Stomach smooth muscle (tissue), 2 donors: ENCODE measurements at regions not wholly inside any gene's neighbourhood (a gene's known extent, or its start where the extent isn't known, plus 50 kb on each side); places are given as distances from the start of the nearest gene placed in this dataset.
"Not testable (repeated sequence)": the region's sequence is repeated elsewhere in the genome, so short reads cannot be mapped to it uniquely, and the experiment has no call there.

ENCODE experiments used
- H3K27ac ChIP-seq: one replicate; pipeline ENCODE4 v1.7.0; 2013; ENCODE audit warnings: mild to moderate bottlenecking, low read length, inconsistent platforms
- H3K27me3 ChIP-seq, 2 donors: one replicate each; pipeline ENCODE4 v1.7.0; 2013; ENCODE audit warnings: low read length in 2 of 2; ENCODE audit not compliant: insufficient read depth in 2 of 2, control insufficient read depth in 1 of 2
- H3K36me3 ChIP-seq, 2 donors: one replicate each; pipeline ENCODE4 v1.7.0; 2013; ENCODE audit warnings: low read length in 2 of 2; ENCODE audit not compliant: control insufficient read depth in 2 of 2, insufficient read depth in 2 of 2
- H3K4me1 ChIP-seq: one replicate; pipeline ENCODE4 v1.7.0; 2013; ENCODE audit warnings: low read length; ENCODE audit not compliant: control insufficient read depth, insufficient read depth
- H3K4me3 ChIP-seq, 2 donors: one replicate each; pipeline ENCODE4 v1.7.0; 2013; ENCODE audit warnings: low read length in 2 of 2
- H3K9ac ChIP-seq, 2 donors: one replicate each; pipeline ENCODE4 v1.7.0; 2013; ENCODE audit warnings: low read length in 2 of 2, mild to moderate bottlenecking in 1 of 2
- H3K9me3 ChIP-seq, 2 donors: one replicate each; pipeline ENCODE4 v1.7.0; 2013; ENCODE audit warnings: low read length in 2 of 2; ENCODE audit not compliant: control insufficient read depth in 2 of 2
- donor health status: healthy.
- donor health status: Pancreatic carcinoma.

DNA sequence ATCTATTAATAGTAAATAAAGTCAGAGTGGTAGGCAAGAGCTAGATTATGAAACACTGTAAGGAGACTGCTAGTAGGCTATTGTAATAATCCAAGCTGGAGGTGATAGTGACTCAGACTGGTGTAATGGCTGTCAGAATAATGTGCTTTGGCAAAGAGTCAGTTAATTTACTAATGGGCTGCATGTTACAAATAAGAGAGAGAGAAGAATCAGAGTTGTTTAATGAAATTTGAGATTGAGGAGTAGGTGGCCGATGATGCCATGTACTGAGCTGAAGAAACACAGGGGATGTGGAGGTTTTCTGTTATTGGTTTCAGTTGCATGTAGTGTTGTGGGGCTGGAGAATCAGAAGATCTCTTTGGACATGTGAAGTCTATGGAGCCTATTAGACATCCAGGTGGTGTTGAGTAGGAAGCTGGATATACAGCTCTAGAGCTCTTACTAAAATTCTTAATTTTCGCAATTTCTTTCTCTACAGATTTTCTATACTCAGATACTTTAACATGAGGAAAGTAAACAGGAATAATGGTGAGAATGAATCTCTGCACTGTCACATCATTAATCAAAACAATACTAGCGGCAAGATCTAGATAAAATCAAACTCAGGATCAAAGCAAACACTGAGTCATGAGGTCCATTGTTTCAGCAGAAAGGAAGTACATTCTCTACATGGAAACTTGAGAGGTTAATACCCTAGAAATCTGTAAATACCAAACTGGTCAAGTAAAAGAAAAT lies 167.7 kb downstream of the SIM1 start:
- H3K9me3 ChIP-seq, result no peaks in the 10 kb centered on the region
- H3K27ac ChIP-seq, result no peak overlapping the region
- H3K9ac ChIP-seq, result no peak overlapping the region
- no peaks in the 10 kb centered on the region for H3K27me3 ChIP-seq
- no peaks in the 10 kb centered on the region for H3K36me3 ChIP-seq
- H3K4me1 ChIP-seq, result no peaks in the 10 kb centered on the region
- no peak overlapping the region for H3K4me3 ChIP-seq

DNA sequence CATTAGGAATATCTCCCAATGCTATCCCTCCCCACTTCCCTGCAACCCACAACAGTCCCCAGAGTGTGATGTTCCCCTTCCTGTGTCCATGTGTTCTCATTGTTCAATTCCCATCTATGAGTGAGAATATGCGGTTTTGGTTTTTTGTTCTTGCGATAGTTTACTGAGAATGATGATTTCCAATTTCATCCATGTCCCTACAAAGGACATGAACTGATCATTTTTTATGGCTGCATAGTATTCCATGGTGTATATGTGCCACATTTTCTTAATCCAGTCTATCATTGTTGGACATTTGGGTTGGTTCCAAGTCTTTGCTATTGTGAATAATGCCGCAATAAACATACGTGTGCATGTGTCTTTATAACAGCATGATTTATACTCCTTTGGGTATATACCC lies 169.5 kb downstream of the SIM1 start:
- not testable (repeated sequence) for H3K36me3 ChIP-seq, H3K4me1 ChIP-seq, H3K9ac ChIP-seq, H3K27me3 ChIP-seq, H3K9me3 ChIP-seq, H3K27ac ChIP-seq, H3K4me3 ChIP-seq

DNA sequence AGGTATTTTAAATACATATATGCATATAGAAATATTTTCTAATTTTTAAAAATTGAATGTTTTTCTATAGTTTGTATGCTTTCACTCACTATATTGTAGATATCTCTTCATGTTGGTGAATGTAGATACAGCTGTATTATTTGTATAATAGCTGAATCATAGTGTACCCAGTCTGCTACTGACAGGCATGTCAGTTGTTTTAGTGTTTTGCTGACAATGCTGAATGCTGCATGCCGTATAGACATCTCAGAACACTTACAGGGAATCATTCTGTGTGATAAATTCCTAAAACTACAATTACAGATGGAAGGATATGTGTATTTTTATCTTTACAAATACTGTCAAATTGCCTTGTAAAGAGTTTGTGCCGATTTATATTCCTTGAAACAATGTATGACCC lies 175.4 kb downstream of the SIM1 start:
- no peak overlapping the region for H3K9ac ChIP-seq

DNA sequence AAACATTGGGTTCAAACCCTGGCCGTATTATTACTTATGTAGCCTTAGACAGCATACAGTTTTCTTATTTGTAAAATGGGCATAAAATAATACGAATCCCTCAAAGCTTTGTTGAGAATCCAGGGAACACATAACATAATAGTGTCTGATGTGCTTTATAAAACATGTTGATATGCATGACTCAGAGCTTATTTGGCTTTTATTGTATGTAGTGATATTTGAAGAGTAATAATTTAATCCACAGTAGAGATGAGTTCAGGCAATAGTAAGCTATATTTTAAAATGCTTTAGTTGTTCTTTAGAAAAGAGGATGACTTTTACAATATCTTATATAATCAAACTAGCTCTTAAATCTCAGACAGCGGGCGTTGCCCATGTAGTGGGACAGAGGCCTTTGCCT lies 176.4 kb downstream of the SIM1 start:
- H3K9ac ChIP-seq, result no peak overlapping the region
- H3K9me3 ChIP-seq, result no peaks in the 10 kb centered on the region
- H3K4me3 ChIP-seq, result no peak overlapping the region
- no peaks in the 10 kb centered on the region for H3K27me3 ChIP-seq
- no peaks in the 10 kb centered on the region for H3K36me3 ChIP-seq
- no peak overlapping the region for H3K27ac ChIP-seq
- H3K4me1 ChIP-seq, result no peaks in the 10 kb centered on the region

More for the DNA sequence above, 175.4 kb downstream of the SIM1 start:
- Histone ChIP-seq H3K4me1 (no peaks in the 10 kb centered on the region), H3K27me3 (no peaks in the 10 kb centered on the region), H3K4me3 (no peak overlapping the region), H3K36me3 (no peaks in the 10 kb centered on the region), H3K27ac (no peak overlapping the region), H3K9me3 (no peaks in the 10 kb centered on the region)

DNA sequence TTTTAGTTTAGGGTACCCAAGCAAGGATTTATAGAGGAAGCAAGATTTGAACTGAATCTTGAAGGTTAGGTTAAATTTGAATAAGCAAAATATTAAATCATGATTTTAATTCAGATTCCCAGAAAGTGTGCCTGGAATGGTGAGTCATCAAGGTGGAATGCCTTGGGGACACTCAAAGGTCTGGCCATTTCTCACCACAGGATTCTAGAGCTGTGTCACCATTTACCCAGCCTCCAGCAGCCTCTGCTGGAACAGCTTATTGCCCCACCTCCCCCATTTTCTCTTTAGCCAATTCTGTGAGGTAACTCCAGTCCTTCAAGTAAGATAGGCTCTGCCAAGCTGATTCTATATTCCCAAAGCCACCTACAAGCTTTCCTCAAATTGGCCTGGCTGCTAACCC lies 181.4 kb downstream of the SIM1 start:
- H3K27ac ChIP-seq, result no peak overlapping the region
- no peaks in the 10 kb centered on the region for H3K9me3 ChIP-seq
- H3K4me3 ChIP-seq, result no peak overlapping the region
- H3K9ac ChIP-seq, result no peak overlapping the region
- no peaks in the 10 kb centered on the region for H3K36me3 ChIP-seq
- peaks cover 0 to 6% of the 10 kb centered on the region in 2 donors for H3K27me3 ChIP-seq
- H3K4me1 ChIP-seq, result no peaks in the 10 kb centered on the region

DNA sequence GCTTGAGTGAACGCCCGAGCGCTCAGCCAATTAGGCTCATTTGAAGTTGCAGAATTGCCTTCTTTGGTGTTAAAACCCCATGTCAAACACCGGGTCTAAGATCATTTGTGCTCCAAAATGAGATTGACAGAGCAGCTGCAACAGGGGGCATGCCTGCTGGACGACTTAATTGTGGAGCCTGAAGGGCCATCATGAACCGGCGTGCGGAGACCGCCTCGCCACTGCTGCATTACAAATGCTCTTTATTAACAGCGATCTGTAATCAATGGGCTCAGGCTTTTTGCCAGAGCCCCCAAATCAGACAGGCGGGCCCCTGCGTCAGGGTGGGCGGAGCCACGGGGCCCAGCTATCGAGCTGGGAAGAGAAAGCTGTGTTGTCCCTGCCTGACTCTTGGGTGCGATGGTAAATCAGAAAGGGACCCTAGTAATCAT lies 183.2 kb downstream of the SIM1 start:
- Histone ChIP-seq H3K27me3 (peaks cover 0 to 6% of the 10 kb centered on the region in 2 donors), H3K9ac (no peak overlapping the region), H3K36me3 (no peaks in the 10 kb centered on the region), H3K4me3 (peak overlapping the region; percentile 1 to 44), H3K9me3 (no peaks in the 10 kb centered on the region), H3K27ac (no peak overlapping the region), H3K4me1 (no peaks in the 10 kb centered on the region)

DNA sequence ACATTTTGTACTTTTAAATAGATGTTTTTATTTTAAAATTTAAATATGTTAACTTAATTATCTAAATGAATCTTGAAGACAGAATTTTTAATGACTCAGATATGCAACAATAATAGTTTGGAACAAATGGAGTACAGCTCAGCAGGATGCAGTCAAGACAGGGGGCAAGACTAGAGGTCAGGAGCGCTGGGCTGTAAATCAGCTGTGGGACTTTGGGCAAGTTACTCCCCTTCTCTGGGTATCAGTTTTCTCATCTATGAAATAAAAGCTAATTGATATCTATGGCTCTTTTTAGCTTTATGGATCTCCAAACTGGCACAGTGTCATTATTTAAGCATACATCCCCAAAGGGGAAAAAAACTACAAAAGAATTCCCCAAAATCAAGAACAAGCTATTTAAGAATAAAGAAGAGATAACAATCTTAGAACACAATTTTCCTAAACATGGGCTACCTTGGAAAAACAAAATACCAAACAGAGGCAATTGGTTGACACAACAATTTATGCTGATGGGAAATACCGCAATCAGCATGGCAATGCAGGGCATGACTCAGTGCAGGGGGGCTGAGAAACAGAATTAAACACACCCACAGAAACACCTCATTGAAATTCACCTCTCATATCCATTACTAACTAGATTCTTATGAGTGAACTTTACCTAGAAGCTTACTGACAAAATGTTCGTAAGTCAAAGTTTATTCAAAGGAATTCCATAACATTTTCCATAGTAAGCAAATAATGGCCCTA lies 188.2 kb downstream of the SIM1 start:
- Histone ChIP-seq H3K27ac (no peak overlapping the region), H3K4me3 (no peak overlapping the region), H3K27me3 (peaks cover 0 to under 1% of the 10 kb centered on the region in 2 donors)

DNA sequence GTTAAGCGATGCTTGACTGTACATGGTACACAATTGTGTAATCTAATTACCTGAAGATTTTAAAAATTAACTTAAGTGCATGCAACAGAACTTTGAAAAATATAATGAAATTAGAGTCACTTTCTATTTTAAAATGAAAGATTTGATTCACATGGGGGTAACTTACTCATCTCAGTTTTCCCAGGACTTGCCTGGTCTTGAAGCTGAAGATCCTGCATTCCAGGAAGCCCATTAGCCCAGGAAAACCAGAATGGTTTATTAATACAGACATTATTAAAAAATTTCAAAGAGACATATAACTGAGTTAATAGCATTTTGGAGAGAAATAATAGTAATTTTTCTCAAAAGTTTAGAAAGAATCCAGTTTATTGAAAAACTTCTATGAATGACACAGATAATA lies 190.6 kb downstream of the SIM1 start:
- Histone ChIP-seq H3K36me3 (no peaks in the 10 kb centered on the region), H3K9me3 (no peaks in the 10 kb centered on the region), H3K4me3 (no peak overlapping the region), H3K27ac (no peak overlapping the region), H3K9ac (no peak overlapping the region), H3K27me3 (no peaks in the 10 kb centered on the region), H3K4me1 (no peaks in the 10 kb centered on the region)

More for the DNA sequence above, 188.2 kb downstream of the SIM1 start:
- Histone ChIP-seq H3K9me3 (no peaks in the 10 kb centered on the region), H3K36me3 (no peaks in the 10 kb centered on the region), H3K9ac (no peak overlapping the region), H3K4me1 (no peaks in the 10 kb centered on the region)

DNA sequence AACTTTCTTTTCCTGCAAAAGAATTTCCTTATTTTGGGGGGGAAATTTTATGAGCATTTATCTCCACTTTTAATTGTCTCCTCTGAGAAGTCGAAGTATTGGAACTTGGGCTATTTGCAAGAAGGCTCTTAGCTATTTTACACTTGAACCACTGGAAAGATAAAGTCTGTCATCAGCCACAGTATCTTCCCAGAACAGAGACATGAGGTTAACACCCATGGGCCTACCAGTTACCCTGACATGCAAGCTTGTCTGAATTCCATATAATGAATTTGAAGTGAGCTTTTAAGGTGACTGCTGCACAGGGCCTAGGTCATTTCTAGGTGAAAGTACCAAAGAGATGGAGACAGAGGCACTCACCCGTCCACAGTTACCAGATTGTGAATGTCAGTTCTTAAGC lies 193.1 kb downstream of the SIM1 start:
- no peaks in the 10 kb centered on the region for H3K9me3 ChIP-seq
- H3K27me3 ChIP-seq, result no peaks in the 10 kb centered on the region
- no peak overlapping the region for H3K9ac ChIP-seq
- H3K4me1 ChIP-seq, result no peaks in the 10 kb centered on the region
- H3K36me3 ChIP-seq, result no peaks in the 10 kb centered on the region
- no peak overlapping the region for H3K4me3 ChIP-seq
- H3K27ac ChIP-seq, result no peak overlapping the region

DNA sequence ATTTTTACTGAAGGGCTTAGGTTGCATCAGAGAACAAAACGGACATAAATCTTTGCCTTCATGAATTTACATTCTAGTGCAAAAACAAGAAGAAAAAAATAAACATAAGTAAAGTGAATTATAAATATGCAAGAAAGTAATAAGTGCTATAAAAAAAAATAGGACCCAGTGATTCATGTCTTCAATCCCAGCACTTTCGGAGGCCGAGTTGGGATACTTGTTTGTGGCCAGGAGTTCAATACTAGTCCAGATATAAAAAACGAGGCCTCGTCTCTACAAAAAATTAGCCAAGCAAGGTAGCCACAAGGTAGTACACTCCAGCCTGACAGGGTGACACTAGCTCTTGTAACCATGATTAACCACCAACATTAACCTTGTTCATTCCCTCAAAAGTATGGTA lies 193.5 kb downstream of the SIM1 start:
- Histone ChIP-seq H3K9me3 (no peaks in the 10 kb centered on the region), H3K36me3 (no peaks in the 10 kb centered on the region), H3K4me3 (no peak overlapping the region), H3K9ac (no peak overlapping the region), H3K4me1 (no peaks in the 10 kb centered on the region), H3K27me3 (no peaks in the 10 kb centered on the region), H3K27ac (no peak overlapping the region)

DNA sequence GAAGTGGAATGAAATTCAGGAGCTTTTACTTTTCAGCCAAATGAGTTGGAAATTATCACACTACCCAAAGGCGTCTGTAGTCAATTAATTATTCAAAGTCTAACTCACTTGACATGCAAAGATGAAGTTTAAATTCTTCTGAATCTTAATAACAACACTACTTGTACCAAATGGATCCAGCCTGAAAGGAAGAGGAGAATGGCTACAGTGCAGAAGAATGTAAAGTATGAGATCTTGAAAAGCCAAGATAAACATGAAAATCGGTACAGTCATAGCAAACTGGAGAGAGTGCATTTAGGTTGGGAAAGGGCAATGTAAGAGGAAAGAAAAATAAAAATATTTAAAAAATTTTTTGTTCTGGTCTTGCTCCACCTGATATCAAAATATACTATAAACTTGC lies 195.5 kb downstream of the SIM1 start:
- H3K4me1 ChIP-seq, result no peaks in the 10 kb centered on the region
- H3K9ac ChIP-seq, result no peak overlapping the region
- H3K9me3 ChIP-seq, result no peaks in the 10 kb centered on the region
- H3K27me3 ChIP-seq, result no peaks in the 10 kb centered on the region
- no peak overlapping the region for H3K4me3 ChIP-seq
- no peak overlapping the region for H3K27ac ChIP-seq
- no peaks in the 10 kb centered on the region for H3K36me3 ChIP-seq
